Endothelial cell of umbilical vein (primary cell): ENCODE measurements at regions not wholly inside any gene's neighbourhood (a gene's known extent, or its start where the extent isn't known, plus 50 kb on each side); places are given as distances from the start of the nearest gene placed in this dataset.

Experiments
- BruUV-seq: library from RNA; stranded (reverse); fragments of 400-500 nt; replicated peaks from 2 replicates; lab custom pipeline; 2021; lab: Mats Ljungman, UMichigan
- CTCF ChIA-PET: fragments of 300-600, 350-600 bp; sonication (Branson Sonifier 250); formaldehyde crosslinking; loops from one replicate; lab custom pipeline; 2021; ENCODE audit warnings: antibody characterized with exemption, inconsistent platforms; lab: Charles Lee
- POLR2A ChIA-PET: fragments of 300-600, 350-600 bp; sonication (Branson Sonifier 250); formaldehyde crosslinking; loops from one replicate; lab custom pipeline; 2021; ENCODE audit warnings: antibody characterized with exemption, inconsistent platforms; lab: Charles Lee
- DNase-seq: peaks from one replicate; pipeline ENCODE4 v3.0.0-alpha.2; 2011; ENCODE audit warnings: low read depth, low spot score
- FAIRE-seq: peaks from 2 replicates; lab custom pipeline; 2011; peaks lifted over from hg19 to GRCh38; lab: Jason Lieb, UNC
- H2AFZ ChIP-seq: 2 replicates; pipeline ENCODE4 v1.6.0; 2012; ENCODE audit warnings: low read depth, low read length, control low read depth, inconsistent platforms
- H3K27ac ChIP-seq: 2 replicates; pipeline ENCODE4 v1.5.1; 2011; ENCODE audit warnings: low read depth, mild to moderate bottlenecking, control low read depth, low read length, moderate library complexity; ENCODE audit not compliant: insufficient read depth
- H3K27me3 ChIP-seq, 2 experiments: 2 replicates each; pipeline versions ENCODE4 v1.6.0 to v1.6.1; 2011; ENCODE audit warnings: low read length in 2 of 2, mixed read lengths in 1 of 2; ENCODE audit not compliant: control insufficient read depth in 2 of 2, insufficient read depth in 2 of 2
- H3K36me3 ChIP-seq, 2 experiments: 2 replicates in 1 of 2; 3 replicates in 1 of 2; pipeline ENCODE4 v1.5.1; 2011; ENCODE audit warnings: low read length in 2 of 2, mild to moderate bottlenecking in 1 of 2, moderate library complexity in 1 of 2; ENCODE audit not compliant: control insufficient read depth in 2 of 2, insufficient read depth in 2 of 2; ENCODE audit errors: extremely low read depth in 1 of 2
- H3K4me1 ChIP-seq: 3 replicates; pipeline ENCODE4 v1.5.1; 2011; ENCODE audit warnings: mild to moderate bottlenecking, low read length; ENCODE audit not compliant: control insufficient read depth, insufficient read depth; ENCODE audit errors: extremely low read depth
- H3K4me2 ChIP-seq: 2 replicates; pipeline ENCODE4 v1.6.1; 2011; ENCODE audit warnings: low read length, control low read depth, mixed read lengths; ENCODE audit not compliant: insufficient read depth
- H3K4me3 ChIP-seq, 3 experiments: fragments of 200-600 bp in 1 of 3; sonication (generic), shearing (Covaris generic) in 1 of 3; replicated peaks in 1 of 3; 2 replicates each; pipeline ENCODE4 v1.5.1; 2011 to 2016; ENCODE audit warnings: control low read depth in 3 of 3, low read length in 3 of 3, mild to moderate bottlenecking in 2 of 3, inconsistent platforms in 1 of 3, low read depth in 1 of 3, moderate library complexity in 1 of 3; ENCODE audit not compliant: insufficient read depth in 1 of 3
- H3K79me2 ChIP-seq: 2 replicates; pipeline ENCODE4 v1.6.0; 2012; ENCODE audit warnings: low read length, inconsistent platforms; ENCODE audit not compliant: control insufficient read depth, insufficient read depth
- H3K9ac ChIP-seq: replicated peaks from 2 replicates; pipeline ENCODE3; 2011; ENCODE audit warnings: low read length, control low read depth; ENCODE audit not compliant: insufficient read depth; ENCODE audit errors: extremely low read depth
- H3K9me1 ChIP-seq: replicated peaks from 3 replicates; pipeline ENCODE4 v1.6.0; 2011; ENCODE audit warnings: mild to moderate bottlenecking, low read length; ENCODE audit not compliant: control insufficient read depth, insufficient read depth; ENCODE audit errors: extremely low read depth
- H3K9me3 ChIP-seq: replicated peaks from 2 replicates; pipeline ENCODE4 v1.5.1; 2012; ENCODE audit warnings: low read length, inconsistent platforms; ENCODE audit not compliant: control insufficient read depth, insufficient read depth
- H4K20me1 ChIP-seq: replicated peaks from 2 replicates; pipeline ENCODE3; 2011; ENCODE audit warnings: mild to moderate bottlenecking, low read length; ENCODE audit not compliant: control insufficient read depth, insufficient read depth; ENCODE audit errors: extremely low read depth
- EZH2 ChIP-seq: IDR thresholded peaks from 2 replicates; pipeline ENCODE4 v1.6.1; 2012; ENCODE audit warnings: borderline replicate concordance, low read depth, mild to moderate bottlenecking, moderate library complexity, low read length, inconsistent platforms; ENCODE audit not compliant: severe bottlenecking
- FOS ChIP-seq: IDR thresholded peaks from 2 replicates; pipeline ENCODE4 v1.6.1; 2011; ENCODE audit warnings: mild to moderate bottlenecking, low read length, moderate library complexity, borderline replicate concordance; ENCODE audit not compliant: insufficient read depth
- GATA2 ChIP-seq: IDR thresholded peaks from 2 replicates; pipeline ENCODE4 v1.7.0; 2011; ENCODE audit warnings: low read depth, mild to moderate bottlenecking, moderate library complexity, mixed read lengths, low read length; ENCODE audit not compliant: insufficient read length, insufficient read depth
- JUN ChIP-seq: IDR thresholded peaks from 2 replicates; pipeline ENCODE4 v1.6.1; 2011; ENCODE audit warnings: borderline replicate concordance, low read depth; ENCODE audit not compliant: insufficient read length, insufficient read depth
- MYC ChIP-seq: IDR thresholded peaks from one replicate; pipeline ENCODE4 v1.6.1; 2011; ENCODE audit warnings: mild to moderate bottlenecking, low read depth, low read length
- POLR2A ChIP-seq: IDR thresholded peaks from 2 replicates; pipeline ENCODE4 v1.6.1; 2012; ENCODE audit warnings: low read depth, mild to moderate bottlenecking, control low read depth, low read length
- POLR2AphosphoS5 ChIP-seq: IDR thresholded peaks from 2 replicates; pipeline ENCODE4 v1.6.1; 2012; ENCODE audit warnings: low read depth, mild to moderate bottlenecking, control low read depth, low read length, moderate library complexity; ENCODE audit not compliant: insufficient read depth
- dilution Hi-C: fragments of 300-500 bp; cut with MboI; formaldehyde crosslinking; loops from one replicate; pipeline ENCODE4 v1.15.0; 2019; ENCODE audit warnings: low sequenced_read_pairs; ENCODE audit not compliant: extremely low pct_ligation_motif_present
- intact Hi-C: fragments of 100-400 bp; cut with micrococcal nuclease; formaldehyde crosslinking; loops from one replicate; pipeline ENCODE4 v1.10.0; 2022
- TF ChIP-seq, protein P1 (sequence below): IDR thresholded peaks from 2 replicates; pipeline ENCODE4 v1.6.1; 2011; ENCODE audit not compliant: insufficient read depth, insufficient read length
- TF ChIP-seq, protein P2 (sequence below), 2 donors: IDR thresholded peaks; 1 replicate in 1 of 2; 2 replicates in 1 of 2; pipeline ENCODE4 v1.5.1; 2011; ENCODE audit warnings: low read length in 2 of 2, mild to moderate bottlenecking in 2 of 2, moderate library complexity in 2 of 2, control low read depth in 1 of 2, inconsistent platforms in 1 of 2, low read depth in 1 of 2; ENCODE audit not compliant: insufficient read depth in 1 of 2; ENCODE audit errors: extremely low read depth in 1 of 2

DNA sequence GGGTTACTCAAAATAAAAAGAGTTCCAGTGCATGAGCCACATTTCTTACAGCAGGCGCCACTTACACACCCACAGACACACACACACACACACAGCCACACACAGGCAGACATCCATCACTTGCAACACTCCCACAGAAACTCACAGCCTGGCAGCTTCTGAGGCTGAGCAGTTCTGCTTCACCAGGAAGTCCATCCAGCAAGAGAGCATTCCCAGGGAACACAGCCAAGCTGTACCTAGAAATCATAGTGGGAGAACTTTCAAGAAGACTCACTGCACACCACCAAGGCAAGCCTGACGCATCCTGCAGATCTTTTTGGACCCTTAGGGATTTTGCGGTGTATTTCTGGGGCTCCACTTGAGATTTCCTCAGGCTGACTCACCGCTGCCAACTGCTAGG lies 140.9 kb upstream of the WSB1 start:
- FAIRE-seq: no peak

More for the DNA sequence above, 140.9 kb upstream of the WSB1 start:
- Histone ChIP-seq H2AFZ (no peak overlapping the region), H3K27me3 (no peaks in the 10 kb centered on the region), H3K9me3 (no peaks in the 10 kb centered on the region), H4K20me1 (no peaks in the 10 kb centered on the region), H3K27ac (no peak overlapping the region), H3K9me1 (no peaks in the 10 kb centered on the region), H3K9ac (no peak overlapping the region), H3K4me1 (no peaks in the 10 kb centered on the region), H3K4me3 (no peak overlapping the region), H3K4me2 (no peak overlapping the region), H3K79me2 (no peaks in the 10 kb centered on the region), H3K36me3 (no peaks in the 10 kb centered on the region)
- POLR2A ChIA-PET: no interaction called here
- DNase-seq: no peak
- no TSS peak for BruUV-seq
- intact Hi-C loops (no loop called here), dilution Hi-C loops (no loop called here)
- TF ChIP-seq POLR2A (no peak), GATA2 (no peak), POLR2AphosphoS5 (no peak), MYC (no peak), JUN (no peak), EZH2 (no peak), FOS (no peak)
- TF ChIP-seq, protein P1, sequence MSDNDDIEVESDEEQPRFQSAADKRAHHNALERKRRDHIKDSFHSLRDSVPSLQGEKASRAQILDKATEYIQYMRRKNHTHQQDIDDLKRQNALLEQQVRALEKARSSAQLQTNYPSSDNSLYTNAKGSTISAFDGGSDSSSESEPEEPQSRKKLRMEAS: no peak
- TF ChIP-seq, protein P2, sequence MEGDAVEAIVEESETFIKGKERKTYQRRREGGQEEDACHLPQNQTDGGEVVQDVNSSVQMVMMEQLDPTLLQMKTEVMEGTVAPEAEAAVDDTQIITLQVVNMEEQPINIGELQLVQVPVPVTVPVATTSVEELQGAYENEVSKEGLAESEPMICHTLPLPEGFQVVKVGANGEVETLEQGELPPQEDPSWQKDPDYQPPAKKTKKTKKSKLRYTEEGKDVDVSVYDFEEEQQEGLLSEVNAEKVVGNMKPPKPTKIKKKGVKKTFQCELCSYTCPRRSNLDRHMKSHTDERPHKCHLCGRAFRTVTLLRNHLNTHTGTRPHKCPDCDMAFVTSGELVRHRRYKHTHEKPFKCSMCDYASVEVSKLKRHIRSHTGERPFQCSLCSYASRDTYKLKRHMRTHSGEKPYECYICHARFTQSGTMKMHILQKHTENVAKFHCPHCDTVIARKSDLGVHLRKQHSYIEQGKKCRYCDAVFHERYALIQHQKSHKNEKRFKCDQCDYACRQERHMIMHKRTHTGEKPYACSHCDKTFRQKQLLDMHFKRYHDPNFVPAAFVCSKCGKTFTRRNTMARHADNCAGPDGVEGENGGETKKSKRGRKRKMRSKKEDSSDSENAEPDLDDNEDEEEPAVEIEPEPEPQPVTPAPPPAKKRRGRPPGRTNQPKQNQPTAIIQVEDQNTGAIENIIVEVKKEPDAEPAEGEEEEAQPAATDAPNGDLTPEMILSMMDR (IDR thresholded peaks at IDR 0.05; ENCODE audit: extremely low read depth in 1 of 2, insufficient read depth in 1 of 2, low read depth in 1 of 2, low read length in 2 of 2): no peak
- CTCF ChIA-PET: no interaction called here
